ENCODE measurements at regions not wholly inside any gene's neighbourhood (a gene's known extent, or its start where the extent isn't known, plus 50 kb on each side); places are given as distances from the start of the nearest gene placed in this dataset.
"Not testable (repeated sequence)": the region's sequence is repeated elsewhere in the genome, so short reads cannot be mapped to it uniquely, and the experiment has no call there.

- no peak for DNase-seq
Observed at GRCh38 chr14:22491683-22492621, 97.1 kb downstream of the DAD1 start.

- DNase-seq, result not testable (repeated sequence)
Observed at GRCh38 chr14:22491053-22491452, 98.0 kb downstream of the DAD1 start.

GRCh38 chr14:22489957-22490950, 98.8 kb downstream of the DAD1 start:
- no peak for DNase-seq

- DNase-seq, result no peak
Observed at GRCh38 chr14:22489244-22489545, 99.8 kb downstream of the DAD1 start.

GRCh38 chr14:22488522-22489243, 100.3 kb downstream of the DAD1 start:
- no peak for DNase-seq

GRCh38 chr14:22487941-22488340, 101.1 kb downstream of the DAD1 start:
- no peak for DNase-seq

GRCh38 chr14:22487401-22487800, 101.6 kb downstream of the DAD1 start:
- DNase-seq, result no peak

- no peak for DNase-seq
Observed at GRCh38 chr14:22486675-22487074, 102.3 kb downstream of the DAD1 start.

- no peak for DNase-seq
Observed at GRCh38 chr14:22485649-22486048, 103.4 kb downstream of the DAD1 start.

- DNase-seq, result no peak
Observed at GRCh38 chr14:22485178-22485577, 103.8 kb downstream of the DAD1 start.

GRCh38 chr14:22484632-22485031, 104.4 kb downstream of the DAD1 start:
- DNase-seq, result no peak

GRCh38 chr14:22483863-22484593, 105.0 kb downstream of the DAD1 start:
- DNase-seq, result no peak

GRCh38 chr14:22482782-22483553, 106.1 kb downstream of the DAD1 start:
- DNase-seq, result no peak

- no peak for DNase-seq
Observed at GRCh38 chr14:22482085-22482694, 106.8 kb downstream of the DAD1 start.

GRCh38 chr14:22481546-22481945, 107.5 kb downstream of the DAD1 start:
- DNase-seq, result no peak

GRCh38 chr14:22479776-22480464, 109.1 kb downstream of the DAD1 start:
- DNase-seq, result no peak

- no peak for DNase-seq
Observed at GRCh38 chr14:22479132-22479531, 109.9 kb downstream of the DAD1 start.

GRCh38 chr14:22478670-22479069, 110.4 kb downstream of the DAD1 start:
- DNase-seq, result no peak

- DNase-seq, result no peak
Observed at GRCh38 chr14:22478247-22478646, 110.8 kb downstream of the DAD1 start.

- DNase-seq, result no peak
Observed at GRCh38 chr14:22477569-22478194, 111.3 kb downstream of the DAD1 start.

Data from DMS79 (cell line).